ENCODE measurements at regions not wholly inside any gene's neighbourhood (a gene's known extent, or its start where the extent isn't known, plus 50 kb on each side); places are given as distances from the start of the nearest gene placed in this dataset.
"Not testable (repeated sequence)": the region's sequence is repeated elsewhere in the genome, so short reads cannot be mapped to it uniquely, and the experiment has no call there.

GRCh38 chr9:67708109-67708508 is 150.6 kb upstream of the ANKRD20A1 start:
- DNase-seq: not testable (repeated sequence)

DNA sequence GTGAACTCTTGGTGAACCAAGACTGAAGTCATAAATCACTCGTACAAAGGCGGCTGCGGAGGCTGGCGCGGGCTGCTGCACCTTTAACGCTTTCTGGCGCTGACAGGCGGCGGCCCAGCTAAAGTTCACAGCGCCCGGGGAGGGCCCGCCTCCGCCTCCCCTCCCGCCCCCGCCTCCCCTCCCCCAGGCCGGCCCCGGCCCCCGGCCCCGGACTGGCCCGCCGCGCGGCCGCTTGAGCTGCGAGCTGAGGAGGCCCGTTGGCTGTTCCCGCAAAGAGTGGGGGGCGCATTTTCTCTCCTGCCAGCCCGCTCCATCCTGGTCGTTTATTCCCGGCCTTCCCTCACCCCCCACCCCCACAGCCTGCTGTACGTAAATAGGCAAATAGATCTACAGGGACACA is 147.3 kb upstream of the ANKRD20A1 start:
- H3K27ac ChIP-seq; H3K27me3 ChIP-seq; H3K36me3 ChIP-seq (ENCODE audit: low read depth, missing control alignments); H3K4me1 ChIP-seq; H3K4me3 ChIP-seq; intact Hi-C loops (cut with DNase I; ENCODE audit: low total_unique reads); H3K9me3 ChIP-seq: not testable (repeated sequence)
- WGBS, 2 donors: 13% methylated on average over 12 of the region's 32 CpGs; no CpG with 5 or more reads in 1 of the 2 donors
- DNase-seq: peak; percentile 11

More at GRCh38 chr9:67708109-67708508, 150.6 kb upstream of the ANKRD20A1 start:
- H3K4me3 ChIP-seq; H3K4me1 ChIP-seq; H3K9me3 ChIP-seq; H3K27me3 ChIP-seq; H3K36me3 ChIP-seq (ENCODE audit: low read depth, missing control alignments); H3K27ac ChIP-seq; intact Hi-C loops (cut with DNase I; ENCODE audit: low total_unique reads): not testable (repeated sequence)
- 100% methylated on average over 1 of the region's 2 CpGs; no CpG with 5 or more reads in 1 of the 2 donors for WGBS, 2 donors

- WGBS, 2 donors: 29 to 48% methylated on average over 5 to 7 of the region's 10 CpGs
- DNase-seq: peak; percentile 13
- H3K27ac ChIP-seq; H3K4me3 ChIP-seq; intact Hi-C loops (cut with DNase I; ENCODE audit: low total_unique reads); H3K9me3 ChIP-seq; H3K27me3 ChIP-seq; H3K4me1 ChIP-seq; H3K36me3 ChIP-seq (ENCODE audit: low read depth, missing control alignments): not testable (repeated sequence)
Observed at GRCh38 chr9:67711931-67712330, 146.8 kb upstream of the ANKRD20A1 start.

- 21 to 49% methylated on average over 2 to 4 of the region's 9 CpGs for WGBS, 2 donors
- H3K27ac ChIP-seq; intact Hi-C loops (cut with DNase I; ENCODE audit: low total_unique reads); H3K4me1 ChIP-seq; H3K4me3 ChIP-seq; DNase-seq; H3K9me3 ChIP-seq; H3K27me3 ChIP-seq; H3K36me3 ChIP-seq (ENCODE audit: low read depth, missing control alignments): not testable (repeated sequence)
Observed at GRCh38 chr9:67712956-67713355, 145.8 kb upstream of the ANKRD20A1 start.

DNA sequence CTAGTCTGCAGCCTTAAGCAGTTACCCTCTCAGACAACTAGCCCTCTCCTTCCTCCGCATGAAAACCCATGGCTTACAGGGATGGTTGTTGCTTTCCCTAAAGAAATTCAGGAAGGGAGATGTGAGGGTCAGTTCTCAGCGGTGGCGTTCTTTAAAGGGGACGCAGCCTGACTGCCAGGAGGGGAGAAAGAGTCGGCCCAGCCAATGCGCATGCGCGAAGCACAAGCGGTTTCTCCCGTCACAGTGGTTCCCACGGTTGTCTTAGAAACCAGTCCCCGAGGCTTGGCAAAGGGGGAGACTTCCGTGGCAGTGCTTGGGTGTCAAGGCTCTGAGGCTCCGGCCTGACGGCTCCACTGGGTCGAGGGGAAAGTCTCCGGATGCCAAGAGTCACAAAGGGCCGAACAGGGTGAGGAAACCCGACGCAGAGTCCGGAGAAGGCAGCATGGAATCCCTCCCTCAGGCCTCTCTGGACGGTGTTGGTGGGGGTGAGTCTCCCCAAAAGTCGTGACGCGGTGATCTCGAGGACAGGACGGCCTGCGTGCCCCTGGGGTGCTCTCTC is 140.8 kb upstream of the ANKRD20A1 start:
- H3K27ac ChIP-seq; H3K4me1 ChIP-seq; H3K36me3 ChIP-seq (ENCODE audit: low read depth, missing control alignments); H3K9me3 ChIP-seq; H3K4me3 ChIP-seq; intact Hi-C loops (cut with DNase I; ENCODE audit: low total_unique reads); H3K27me3 ChIP-seq: not testable (repeated sequence)
- DNase-seq: peak; percentile 59
- WGBS, 2 donors: 6% methylated on average over 10 of the region's 28 CpGs; no CpG with 5 or more reads in 1 of the 2 donors

DNA sequence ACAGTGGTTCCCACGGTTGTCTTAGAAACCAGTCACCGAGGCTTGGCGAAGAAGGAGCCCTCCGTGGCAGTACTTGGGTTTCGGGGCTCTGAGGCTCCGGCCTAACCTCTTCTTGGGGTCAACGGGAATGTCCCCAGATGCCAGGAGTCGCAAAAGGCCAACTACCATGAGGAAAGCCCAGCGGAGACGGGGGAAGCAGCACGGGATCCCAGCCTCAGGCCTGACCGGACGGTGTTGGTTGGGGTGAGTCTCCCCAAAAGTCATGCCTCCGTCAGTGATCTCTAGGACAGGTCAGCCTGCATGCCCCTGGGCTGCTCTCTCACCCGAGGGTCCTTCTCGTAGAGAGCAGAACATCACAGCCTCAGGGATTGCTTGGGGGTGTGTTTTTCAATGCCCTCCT is 138.2 kb upstream of the ANKRD20A1 start:
- H3K4me3 ChIP-seq; H3K9me3 ChIP-seq; H3K4me1 ChIP-seq; H3K27me3 ChIP-seq; H3K27ac ChIP-seq; H3K36me3 ChIP-seq (ENCODE audit: low read depth, missing control alignments); intact Hi-C loops (cut with DNase I; ENCODE audit: low total_unique reads): not testable (repeated sequence)
- peak; percentile 10 for DNase-seq
- whole genome bisulfite sequencing, 2 donors: 50% methylated on average over 12 of the region's 16 CpGs; no CpG with 5 or more reads in 1 of the 2 donors

- H3K36me3 ChIP-seq (ENCODE audit: low read depth, missing control alignments); H3K4me1 ChIP-seq; H3K4me3 ChIP-seq; H3K9me3 ChIP-seq; DNase-seq; H3K27me3 ChIP-seq; H3K27ac ChIP-seq; intact Hi-C loops (cut with DNase I; ENCODE audit: low total_unique reads): not testable (repeated sequence)
- WGBS, 2 donors: no CpG with 5 or more reads among the region's 41 CpGs
Observed at GRCh38 chr9:67722460-67723090, 136.2 kb upstream of the ANKRD20A1 start.

DNA sequence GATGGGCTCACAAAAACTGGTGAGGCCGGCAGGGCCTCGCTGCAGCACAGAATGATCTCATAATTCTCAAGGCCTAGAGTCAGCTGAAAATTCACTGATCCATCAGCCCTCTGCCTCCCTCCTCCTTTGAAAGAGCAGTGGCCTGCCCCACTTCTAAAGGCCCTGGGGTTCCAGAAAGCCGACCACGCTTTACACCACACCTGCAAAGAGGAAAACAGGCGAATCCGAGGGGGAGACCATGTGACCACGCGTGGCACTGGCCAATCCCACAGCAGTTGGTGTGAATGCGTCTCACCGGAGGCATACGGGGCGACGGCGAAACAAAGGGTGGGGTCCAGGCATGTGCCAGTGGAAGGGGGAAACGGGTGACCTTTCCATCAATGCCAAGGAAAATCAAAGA is 135.5 kb upstream of the ANKRD20A1 start:
- DNase-seq: peak; percentile 10
- intact Hi-C loops (cut with DNase I; ENCODE audit: low total_unique reads); H3K36me3 ChIP-seq (ENCODE audit: low read depth, missing control alignments); H3K4me1 ChIP-seq; H3K4me3 ChIP-seq; H3K27me3 ChIP-seq; H3K27ac ChIP-seq; H3K9me3 ChIP-seq: not testable (repeated sequence)
- 0 to 3% methylated on average over 1 to 6 of the region's 15 CpGs for WGBS, 2 donors

DNA sequence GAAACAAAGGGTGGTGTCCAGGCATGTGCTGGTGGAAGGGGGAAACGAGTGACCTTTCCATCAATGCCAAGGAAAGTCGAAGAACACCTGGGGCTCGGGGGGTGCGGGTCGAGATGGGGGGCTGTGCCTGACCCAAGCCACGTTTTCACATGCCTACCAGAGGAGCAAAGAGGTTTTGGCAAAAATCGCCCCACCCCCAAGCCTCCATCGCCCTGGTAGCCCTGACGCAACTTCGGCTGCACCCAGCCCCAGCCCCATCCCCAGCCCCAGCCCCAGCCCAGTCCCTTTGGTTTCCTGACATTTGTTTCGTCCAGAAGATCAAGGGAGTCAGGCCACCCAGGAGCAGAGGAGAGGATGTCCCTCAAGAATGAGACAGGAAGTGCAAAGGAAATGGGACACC is 133.8 kb upstream of the ANKRD20A1 start:
- intact Hi-C loops (cut with DNase I; ENCODE audit: low total_unique reads); H3K36me3 ChIP-seq (ENCODE audit: low read depth, missing control alignments); H3K9me3 ChIP-seq; H3K4me1 ChIP-seq; H3K4me3 ChIP-seq; H3K27me3 ChIP-seq; H3K27ac ChIP-seq: not testable (repeated sequence)
- peak; percentile 14 for DNase-seq
- WGBS, 2 donors: 25 to 40% methylated on average over 4 to 6 of the region's 11 CpGs

GRCh38 chr9:67726213-67726988 is 132.3 kb upstream of the ANKRD20A1 start:
- H3K9me3 ChIP-seq; H3K36me3 ChIP-seq (ENCODE audit: low read depth, missing control alignments); intact Hi-C loops (cut with DNase I; ENCODE audit: low total_unique reads); H3K27me3 ChIP-seq; H3K4me1 ChIP-seq; H3K27ac ChIP-seq: not testable (repeated sequence)
- 3% methylated on average over 8 of the region's 58 CpGs; no CpG with 5 or more reads in 1 of the 2 donors for WGBS, 2 donors
- DNase-seq: peak; percentile 15
- H3K4me3 ChIP-seq: peak overlapping the region in 1 of 2 donors; percentile 31

DNA sequence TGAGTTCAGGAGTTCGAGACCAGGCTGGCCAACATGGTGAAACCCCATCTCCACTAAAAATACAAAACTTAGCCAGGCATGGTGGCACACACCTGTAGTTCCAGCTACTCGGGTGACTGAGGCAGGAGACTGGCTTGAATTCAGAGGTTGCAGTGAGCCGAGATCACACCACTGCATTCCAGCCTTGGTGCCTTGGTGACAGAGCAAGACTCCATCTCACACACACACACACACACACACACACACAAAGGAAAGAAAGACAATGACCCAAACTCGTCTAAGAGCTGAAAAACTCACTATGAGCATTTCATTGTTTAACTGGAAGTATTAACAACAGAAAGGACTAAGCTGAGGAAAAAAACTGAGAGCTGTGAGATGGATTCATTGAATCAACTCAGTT is 95.6 kb upstream of the ANKRD20A1 start:
- H3K27me3 ChIP-seq; DNase-seq; H3K27ac ChIP-seq; H3K4me3 ChIP-seq; intact Hi-C loops (cut with DNase I; ENCODE audit: low total_unique reads); H3K4me1 ChIP-seq; H3K9me3 ChIP-seq; H3K36me3 ChIP-seq (ENCODE audit: low read depth, missing control alignments): not testable (repeated sequence)
- 61 to 63% methylated on average over 1 to 2 of the region's 4 CpGs for WGBS, 2 donors

DNA sequence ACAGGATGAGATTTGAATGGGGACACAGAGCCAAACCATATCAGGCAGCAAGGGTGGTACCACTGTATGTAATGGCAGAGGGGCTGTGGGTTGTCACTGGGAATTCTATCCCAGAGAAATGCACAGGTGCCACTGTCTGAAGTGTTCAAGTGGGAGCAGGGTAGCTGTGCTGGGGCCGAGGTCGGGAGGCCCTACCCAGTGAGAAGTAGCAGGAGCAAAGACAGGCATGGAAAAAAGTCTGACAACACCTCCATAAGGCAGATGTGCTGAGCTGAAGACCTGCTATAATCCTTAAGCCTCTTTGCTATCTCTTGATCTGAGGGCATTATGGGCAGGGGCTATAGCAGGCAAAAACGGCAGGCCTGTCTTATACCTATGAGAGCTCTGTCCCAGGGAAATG is 86.9 kb upstream of the ANKRD20A1 start:
- 71 to 96% methylated on average over 2 of the region's 3 CpGs for WGBS, 2 donors
- H3K27me3 ChIP-seq; H3K36me3 ChIP-seq (ENCODE audit: low read depth, missing control alignments); H3K4me3 ChIP-seq; H3K27ac ChIP-seq; H3K9me3 ChIP-seq; DNase-seq; H3K4me1 ChIP-seq; intact Hi-C loops (cut with DNase I; ENCODE audit: low total_unique reads): not testable (repeated sequence)
